ENCODE measurements at regions not wholly inside any gene's neighbourhood (a gene's known extent, or its start where the extent isn't known, plus 50 kb on each side); places are given as distances from the start of the nearest gene placed in this dataset.

- Histone ChIP-seq H2BK12ac (ENCODE audit: insufficient read length, low read depth, low read length) (no peak overlapping the region), H2AFZ (ENCODE audit: low read length) (no peak overlapping the region), H2BK120ac (ENCODE audit: low read depth, low read length, poor library complexity, severe bottlenecking) (no peak overlapping the region), H2BK20ac (ENCODE audit: low read depth, low read length, poor library complexity, severe bottlenecking) (no peak overlapping the region), H2BK5ac (ENCODE audit: insufficient read length, low read length) (no peak overlapping the region), H4K20me1 (ENCODE audit: control insufficient read depth, insufficient read depth, insufficient read length) (no peaks in the 10 kb centered on the region), H3K23me2 (ENCODE audit: insufficient read length, low read depth, low read length, poor library complexity, severe bottlenecking) (no peaks in the 10 kb centered on the region), H3K4ac (ENCODE audit: low read depth, low read length) (no peak overlapping the region), H3K56ac (ENCODE audit: insufficient read length, low read depth, low read length) (no peak overlapping the region), H3K9me3 (ENCODE audit: control insufficient read depth, low read depth, low read length) (no peaks in the 10 kb centered on the region), H3K23ac (ENCODE audit: insufficient read length, low read depth, low read length) (no peak overlapping the region), H3K27me3 (ENCODE audit: insufficient read depth, low read length) (no peaks in the 10 kb centered on the region), H4K5ac (ENCODE audit: insufficient read length, low read depth, low read length) (no peak overlapping the region), H3T11ph (ENCODE audit: low read length) (no peak overlapping the region), H3K79me2 (ENCODE audit: insufficient read depth, low read length) (no peaks in the 10 kb centered on the region), H3K79me1 (ENCODE audit: insufficient read depth, low read depth, low read length, poor library complexity, severe bottlenecking) (no peaks in the 10 kb centered on the region), H3K27ac (ENCODE audit: insufficient read length, low read depth, low read length) (no peak overlapping the region), H3K4me2 (ENCODE audit: insufficient read depth, insufficient read length, low read length) (no peak overlapping the region), H4K8ac (replicated peaks; ENCODE audit: insufficient read length, low read depth, low read length) (no peak overlapping the region), H3K14ac (ENCODE audit: insufficient read depth, low read length) (no peak overlapping the region), H3K9ac (ENCODE audit: extremely low read depth, insufficient read length, low read length) (no peak overlapping the region), H4K91ac (ENCODE audit: insufficient read length, low read depth, low read length) (no peak overlapping the region), H2BK15ac (ENCODE audit: low read depth, low read length) (no peak overlapping the region), H2AK5ac (ENCODE audit: insufficient read length, low read length) (no peak overlapping the region), H3K4me1 (ENCODE audit: insufficient read depth, low read length) (no peaks in the 10 kb centered on the region), H3K18ac (ENCODE audit: insufficient read length, low read depth, low read length) (no peak overlapping the region)
- TF ChIP-seq CTCF (conservative IDR thresholded peaks at IDR 0.05) = no peak
- peaks cover 3 to 6% of the 10 kb centered on the region in 2 experiments; a peak in 2 of 4 replicates for H3K4me1 Mint-ChIP-seq
- H3K36me3 Mint-ChIP-seq (ENCODE audit: insufficient read depth in 1 of 3, low read depth in 3 of 3) = peaks cover 0 to 2% (median 0%) of the 10 kb centered on the region in 3 experiments; a peak in 1 of 7 replicates
- H3K9me3 Mint-ChIP-seq = peaks cover 0 to 7% of the 10 kb centered on the region in 2 experiments; a peak in 1 of 5 replicates
- WGBS (ENCODE audit: extremely low coverage, insufficient read length, low lambda C conversion rate) = no CpG with 5 or more reads among the region's 1 CpG
- H3K4me3 Mint-ChIP-seq = no peak overlapping the region
- no peak for DNase-seq
- H3K27ac Mint-ChIP-seq = peak overlapping the region in 1 of 3 experiments; percentile 23; a peak in 1 of 7 replicates
- H3K27me3 Mint-ChIP-seq (ENCODE audit: low read depth) = no peaks in the 10 kb centered on the region
These were observed 232.4 kb upstream of the FBXO33 start for GRCh38 chr14:39664646-39665045.
